ENCODE measurements at regions not wholly inside any gene's neighbourhood (a gene's known extent, or its start where the extent isn't known, plus 50 kb on each side); places are given as distances from the start of the nearest gene placed in this dataset.
"Not testable (repeated sequence)": the region's sequence is repeated elsewhere in the genome, so short reads cannot be mapped to it uniquely, and the experiment has no call there.

DNA sequence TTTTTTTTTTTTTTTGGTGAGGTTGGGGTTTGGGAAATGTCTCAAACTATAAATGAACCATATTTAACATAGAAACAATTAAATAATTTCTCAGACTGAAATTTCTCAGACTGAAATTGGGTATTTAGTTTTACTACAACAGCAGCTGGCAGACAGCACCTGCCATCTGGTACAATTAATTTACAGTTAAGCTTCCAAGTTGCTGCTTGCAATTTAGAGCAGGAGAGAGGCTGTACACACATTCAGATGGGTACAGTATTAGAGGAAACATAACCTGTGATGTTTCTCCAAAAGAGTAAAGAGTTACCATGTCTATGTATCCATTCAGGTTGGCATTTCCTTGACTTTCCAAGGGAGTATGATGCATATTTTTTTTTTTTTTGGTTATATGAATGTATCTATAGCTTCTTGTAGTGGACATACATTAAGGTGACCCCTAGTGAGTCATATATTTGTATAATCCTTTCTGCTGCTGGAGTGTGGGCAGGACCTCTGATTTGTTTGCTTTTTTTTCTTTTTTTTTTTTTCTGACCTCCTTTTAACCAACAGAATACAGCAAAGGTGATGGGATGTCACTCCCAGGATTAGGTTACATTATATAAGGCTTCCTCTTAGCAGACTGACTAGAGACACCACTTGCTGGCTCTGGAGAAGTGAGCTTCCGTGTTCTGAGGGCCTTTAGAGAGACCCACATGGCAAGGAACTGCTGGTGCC lies 201.7 kb downstream of the PTH2R start:
- DNase-seq = peak in 2 of 58 donors; percentile 12 to 13

DNA sequence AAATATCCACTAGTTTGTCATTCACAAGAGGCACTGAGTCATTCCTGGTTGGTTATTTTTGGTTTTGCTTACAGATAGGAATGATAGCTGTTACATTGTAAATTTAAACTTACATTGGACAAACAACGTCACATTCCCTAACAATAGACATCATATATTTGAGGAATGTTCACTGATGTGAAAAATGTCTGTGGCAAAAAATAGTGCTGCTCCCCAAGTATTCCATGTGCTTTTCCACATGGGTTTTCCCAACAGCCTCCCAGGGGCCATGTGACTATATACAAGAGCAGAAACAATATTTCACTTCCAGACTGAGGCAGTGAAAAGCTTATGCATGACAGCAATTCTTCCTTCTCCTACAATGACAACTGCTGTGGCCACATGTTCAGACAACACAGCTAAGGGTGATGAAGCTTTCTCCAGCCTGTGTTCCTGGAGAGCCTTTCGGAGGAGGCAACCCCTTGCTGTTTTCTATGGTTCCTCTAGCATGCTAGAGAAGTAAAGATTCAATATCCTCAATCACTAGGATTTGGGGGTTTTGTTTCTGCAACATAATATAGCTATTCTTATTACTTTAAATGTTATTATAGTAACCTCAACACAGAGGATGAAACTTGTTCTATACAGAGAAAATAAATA lies 202.7 kb downstream of the PTH2R start:
- no peak for DNase-seq

DNA sequence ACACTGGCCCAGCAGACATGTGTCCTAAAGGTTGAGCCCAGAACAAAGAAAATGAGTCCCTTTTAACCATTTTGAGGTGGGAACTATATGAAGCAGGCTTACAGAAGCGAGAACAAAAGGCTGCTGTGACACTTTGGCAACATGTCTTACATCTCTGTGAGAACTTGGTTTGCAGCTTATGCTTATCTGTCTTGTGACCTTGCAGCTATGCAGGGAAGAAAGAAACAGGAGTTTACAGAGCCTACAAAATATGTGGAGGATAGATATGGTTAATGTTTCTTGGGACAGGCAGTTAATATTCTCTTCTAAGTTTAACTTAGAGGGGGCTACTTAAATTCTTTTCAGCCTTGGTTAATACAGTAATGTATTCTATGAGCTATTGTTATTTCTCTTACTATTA lies 209.1 kb downstream of the PTH2R start:
- not testable (repeated sequence) for DNase-seq

DNA sequence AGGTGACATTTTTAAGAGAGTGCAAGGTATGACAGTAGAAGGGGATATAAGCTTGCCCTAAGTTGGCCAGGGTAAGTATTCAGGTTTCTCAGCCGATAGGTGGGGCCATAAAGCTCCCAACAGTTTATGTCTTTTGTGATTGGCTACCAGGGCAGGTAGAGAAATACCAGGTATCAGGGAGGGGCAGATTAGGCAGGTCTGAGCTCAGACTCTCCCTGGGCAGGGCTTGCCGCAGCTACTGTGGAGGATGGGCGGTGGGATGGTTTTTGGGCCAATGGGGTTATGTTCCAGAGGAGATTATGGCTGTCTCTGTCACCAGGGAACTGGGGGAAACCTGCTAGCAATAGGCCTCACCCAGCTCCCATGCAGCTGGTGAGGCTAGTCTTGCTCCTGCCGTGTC lies 211.6 kb downstream of the PTH2R start:
- DNase-seq = no peak

DNA sequence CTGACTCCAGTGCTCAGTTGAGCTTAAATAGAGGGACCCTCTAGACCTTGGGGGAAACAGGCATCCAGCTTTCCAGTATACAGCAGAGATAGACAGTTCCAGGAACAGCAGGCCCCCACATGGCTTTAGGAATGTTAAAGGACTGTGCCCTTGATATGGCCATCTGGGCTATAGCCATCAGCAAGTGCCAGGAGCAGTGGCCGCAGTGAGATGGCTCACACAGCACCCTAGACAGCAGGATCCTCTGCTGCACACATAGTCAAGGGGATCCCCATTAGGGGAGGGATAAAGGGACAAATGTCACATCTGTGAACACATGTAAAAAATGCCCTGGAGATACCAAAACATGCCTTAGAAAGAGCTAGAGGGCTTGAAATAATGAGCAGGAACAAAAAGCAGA lies 213.4 kb downstream of the PTH2R start:
- no peak for DNase-seq

DNA sequence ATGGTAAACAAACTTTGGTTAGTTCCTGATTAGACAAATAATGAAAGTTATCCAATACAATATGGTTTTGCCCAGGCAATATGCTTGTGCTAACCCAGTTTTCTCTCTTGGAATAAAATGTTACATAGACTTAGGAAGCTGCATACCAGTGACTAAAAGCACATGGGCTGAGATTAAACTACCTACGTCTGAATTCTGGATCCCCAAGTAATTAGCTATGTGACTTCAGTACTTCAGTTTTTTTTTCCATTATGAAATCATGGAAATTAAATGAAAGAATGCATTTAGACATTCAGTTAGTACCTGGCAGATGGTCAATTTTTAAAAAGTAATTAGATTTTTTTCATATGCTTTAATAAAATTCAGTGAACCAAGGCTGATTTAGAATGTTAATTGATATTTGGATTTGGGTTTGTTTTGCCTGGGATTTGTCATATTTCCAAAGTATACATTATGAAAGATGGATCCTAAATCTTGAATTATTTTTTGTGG lies 213.9 kb downstream of the PTH2R start:
- no peak for DNase-seq

DNA sequence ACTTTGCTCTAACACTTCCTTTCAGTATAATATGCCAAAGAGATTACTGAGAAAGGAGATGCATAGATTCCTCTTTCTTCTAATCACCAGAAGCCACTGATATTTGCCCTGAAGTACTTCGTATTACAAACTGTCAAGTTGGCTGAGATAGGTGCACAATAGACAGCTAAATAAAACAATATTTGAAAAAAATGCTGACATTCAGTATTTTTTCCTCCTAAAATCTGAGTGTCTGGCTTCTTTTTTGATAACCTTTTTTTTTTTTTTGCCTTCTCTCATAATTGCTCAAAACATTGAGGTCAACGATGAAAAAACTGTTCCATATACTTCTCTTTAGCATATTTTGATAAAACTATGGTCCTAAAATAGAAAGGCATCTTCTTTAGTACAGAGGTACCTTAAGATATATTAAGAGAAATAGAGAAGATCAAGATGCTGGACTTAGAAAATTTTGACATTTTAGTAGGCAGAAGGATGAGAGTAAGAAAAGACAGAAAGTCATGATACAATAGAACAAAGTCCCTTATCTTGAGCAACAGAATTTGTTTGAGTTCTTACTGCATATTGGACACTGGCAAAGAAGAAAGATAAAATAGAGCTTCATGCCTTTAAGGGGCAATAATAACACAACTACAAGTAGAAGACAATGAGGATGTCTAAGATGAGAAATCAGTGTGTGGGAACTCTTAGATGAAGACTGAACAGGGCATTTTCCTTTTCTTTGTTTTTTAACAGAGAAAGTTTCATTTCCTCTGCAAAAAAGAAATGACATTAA lies 220.7 kb downstream of the PTH2R start:
- no peak for DNase-seq

DNA sequence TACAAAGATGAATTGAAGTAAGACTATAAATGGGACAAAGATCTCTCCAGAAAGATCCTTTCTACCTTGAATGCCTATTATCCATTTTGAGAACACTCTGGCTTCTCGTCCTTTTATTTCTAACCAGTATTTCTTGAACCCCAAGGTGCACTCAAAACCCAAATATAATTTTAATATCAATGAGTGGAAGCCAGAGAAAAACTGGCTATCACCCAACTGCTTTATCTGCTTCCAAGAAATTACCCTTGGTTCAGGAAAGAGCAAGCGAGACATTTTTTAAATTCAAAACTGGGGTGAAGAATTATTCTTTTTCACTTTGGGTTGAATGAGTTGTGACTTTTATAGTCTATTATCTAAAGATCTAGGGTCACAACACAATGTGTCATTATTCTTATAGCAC lies 221.3 kb downstream of the PTH2R start:
- DNase-seq = no peak

DNA sequence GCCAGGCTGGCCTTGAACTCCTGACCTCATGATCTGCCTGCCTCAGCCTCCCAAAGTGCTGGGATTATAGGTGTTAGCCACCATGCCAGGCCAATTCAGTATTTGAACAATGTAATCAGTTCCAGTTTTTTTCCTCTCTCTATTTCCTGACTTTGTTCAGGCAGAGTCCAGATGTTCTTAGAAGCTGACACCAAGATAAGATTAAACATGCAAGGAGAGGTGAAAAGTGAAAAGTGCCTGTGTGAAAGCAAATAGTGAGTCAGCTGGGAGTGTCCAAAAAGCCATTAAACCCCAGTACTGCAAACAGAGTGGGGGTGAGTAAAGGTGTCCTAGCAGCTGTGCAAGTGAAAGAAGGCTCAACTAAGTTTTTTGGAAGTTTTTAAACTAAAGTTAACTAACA lies 231.5 kb downstream of the PTH2R start:
- no peak for DNase-seq

DNA sequence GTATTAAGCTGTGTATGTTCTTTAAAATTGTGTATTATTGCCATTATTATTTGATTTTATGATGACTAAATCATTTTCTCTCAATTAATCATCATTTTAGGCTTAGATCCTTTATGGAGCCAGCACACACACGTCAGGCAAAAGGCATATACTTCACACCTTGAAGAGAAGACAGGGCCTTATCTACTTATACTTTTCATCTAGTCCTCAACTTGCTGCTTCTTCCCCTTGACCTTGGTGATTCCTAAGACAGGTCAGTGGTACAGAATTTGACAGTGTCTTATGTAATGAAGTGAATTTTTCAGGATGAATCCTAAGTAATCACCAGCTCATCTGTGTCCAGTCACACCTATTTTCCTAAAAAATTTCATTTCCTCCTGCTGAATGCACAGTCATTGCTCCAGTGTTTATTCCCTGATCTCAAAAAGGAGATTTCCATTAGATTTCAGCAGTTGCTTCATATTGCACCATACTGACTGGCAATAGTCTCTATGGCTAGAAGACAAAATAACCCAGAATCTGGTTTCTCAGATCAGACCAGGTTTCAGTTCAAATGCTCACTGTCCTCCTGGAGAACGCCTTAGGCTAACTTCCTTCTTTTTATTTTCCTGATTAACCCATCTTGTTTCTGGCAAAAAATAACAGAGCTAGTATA lies 235.7 kb downstream of the PTH2R start:
- DNase-seq = no peak

DNA sequence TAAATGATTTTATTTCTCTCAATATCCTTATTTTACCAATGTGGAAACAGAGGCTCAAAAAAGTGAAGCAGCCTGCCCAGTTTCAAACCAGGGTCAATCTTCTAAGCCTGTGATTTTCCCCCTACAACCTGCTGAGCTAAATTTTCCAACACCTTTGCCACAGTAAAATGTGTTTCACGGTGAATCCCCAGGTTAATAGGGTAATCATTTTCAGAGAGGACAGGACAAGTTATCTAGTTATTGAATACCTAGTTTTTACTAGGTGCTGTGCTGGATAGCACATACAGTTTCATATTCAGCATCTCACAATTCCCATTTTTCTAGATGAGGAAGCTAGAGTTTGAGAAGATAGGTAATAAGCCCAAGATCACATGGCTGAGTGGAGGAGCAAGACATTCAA lies 236.6 kb downstream of the PTH2R start:
- DNase-seq = no peak

DNA sequence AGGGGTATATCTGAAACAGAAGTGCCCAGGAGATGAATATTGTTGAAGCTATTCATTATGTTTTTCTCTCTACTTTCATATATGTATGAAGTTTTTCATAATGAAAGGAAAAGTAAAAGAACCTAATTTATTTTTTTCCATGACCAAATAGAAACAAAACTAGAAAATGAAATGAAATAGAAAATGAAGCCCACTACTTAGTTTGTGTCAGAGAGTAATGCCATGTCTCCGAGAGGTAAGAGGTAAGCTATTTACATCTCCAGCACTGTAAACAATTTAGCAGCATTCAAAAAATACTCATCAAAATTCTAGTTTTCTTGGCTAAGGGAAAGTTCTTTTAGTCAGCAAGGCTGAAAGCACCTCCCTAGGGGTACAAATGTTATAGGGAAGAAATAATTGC lies 238.6 kb downstream of the PTH2R start:
- DNase-seq = no peak

DNA sequence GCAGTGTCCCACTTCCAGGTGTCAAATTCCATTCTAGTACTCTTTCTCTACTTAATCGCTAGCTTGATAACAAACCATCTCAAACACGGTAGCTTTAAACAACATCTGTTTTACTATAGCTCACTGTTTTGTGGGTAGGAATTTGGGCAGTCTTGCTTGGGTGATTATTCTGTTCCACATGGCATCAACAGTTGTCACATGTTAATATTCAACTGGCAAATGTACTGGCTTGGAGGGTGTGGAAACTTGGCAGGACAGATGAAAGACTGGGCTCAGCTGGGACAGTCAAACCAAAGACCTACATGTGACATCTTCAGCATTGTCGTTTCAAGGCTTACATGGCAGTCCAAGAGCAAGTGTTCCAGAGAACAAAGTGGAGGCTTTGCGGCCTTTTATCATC lies 241.8 kb downstream of the PTH2R start:
- DNase-seq = no peak

DNA sequence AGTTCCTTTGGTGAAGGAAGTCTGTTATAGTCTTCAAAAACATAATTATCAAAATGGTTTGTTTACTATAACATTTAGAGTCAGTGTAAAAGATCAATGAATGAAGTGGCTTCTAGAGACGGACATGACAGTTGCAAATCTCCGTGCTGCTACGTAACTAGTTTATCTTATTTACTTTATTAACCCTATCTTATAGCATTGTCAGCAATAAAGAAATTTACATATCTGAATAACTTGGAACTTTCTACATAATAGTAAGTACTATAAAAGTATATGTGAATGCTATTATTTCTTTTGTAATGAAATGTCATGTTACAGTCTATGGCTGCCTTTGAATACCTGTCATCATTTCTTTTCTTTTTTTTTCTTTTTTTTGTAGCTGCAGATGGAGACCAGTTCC lies 246.8 kb downstream of the PTH2R start:
- DNase-seq = no peak

DNA sequence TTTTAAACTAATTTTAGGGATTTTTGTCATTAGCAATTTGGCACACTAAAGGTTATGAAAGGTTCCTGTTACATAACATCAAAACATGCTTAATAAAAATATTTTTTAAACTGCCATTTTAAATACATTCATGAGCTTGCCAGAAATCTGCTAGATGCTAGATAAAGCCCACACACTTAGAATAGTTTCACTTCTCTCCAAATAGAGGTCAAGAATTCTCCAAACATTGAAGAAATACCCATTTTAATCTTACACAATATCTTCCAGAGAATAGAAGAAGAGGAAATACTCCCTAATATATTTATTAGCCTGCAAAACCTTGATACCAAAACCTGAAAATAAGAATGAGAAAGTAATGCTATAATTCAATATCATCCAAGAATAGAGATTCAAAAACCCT lies 247.5 kb downstream of the PTH2R start:
- no peak for DNase-seq

DNA sequence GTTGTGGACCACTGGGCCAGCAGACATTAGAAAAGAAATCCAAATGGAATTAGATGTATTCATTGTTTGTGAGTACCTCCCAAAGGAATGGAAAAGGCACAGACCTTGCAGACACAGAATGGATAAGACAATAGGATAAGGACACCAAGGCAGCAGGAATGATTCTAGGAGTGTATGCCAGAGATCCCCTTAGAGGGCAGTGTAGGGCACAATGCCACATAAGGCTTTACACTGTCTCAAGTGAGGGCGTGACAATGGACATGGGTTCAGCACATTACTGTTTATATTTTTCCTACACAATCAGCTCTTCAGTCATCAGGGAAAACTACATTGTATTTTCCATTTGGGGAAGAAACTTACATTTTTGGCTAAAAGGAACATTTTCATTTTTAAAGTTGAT lies 250.9 kb downstream of the PTH2R start:
- no peak for DNase-seq

DNA sequence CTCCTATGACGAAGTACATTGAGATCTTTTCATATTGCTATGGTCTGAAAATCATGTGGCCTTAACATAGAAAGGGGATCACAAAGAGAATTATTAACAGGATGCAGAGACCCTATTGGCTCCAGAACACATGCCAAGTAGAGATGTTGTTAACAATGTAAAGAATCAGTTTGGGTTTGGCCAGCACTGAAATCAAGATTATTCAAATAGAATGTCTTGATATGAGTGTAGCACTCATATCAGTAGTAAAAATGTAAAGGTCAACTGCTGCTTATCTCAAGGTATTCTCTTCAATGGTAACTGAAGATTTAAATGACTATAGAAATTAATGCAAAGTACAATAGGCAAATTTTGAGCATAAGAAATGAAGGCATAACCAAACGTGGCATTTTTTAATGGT lies 262.8 kb downstream of the PTH2R start:
- no peak for DNase-seq

DNA sequence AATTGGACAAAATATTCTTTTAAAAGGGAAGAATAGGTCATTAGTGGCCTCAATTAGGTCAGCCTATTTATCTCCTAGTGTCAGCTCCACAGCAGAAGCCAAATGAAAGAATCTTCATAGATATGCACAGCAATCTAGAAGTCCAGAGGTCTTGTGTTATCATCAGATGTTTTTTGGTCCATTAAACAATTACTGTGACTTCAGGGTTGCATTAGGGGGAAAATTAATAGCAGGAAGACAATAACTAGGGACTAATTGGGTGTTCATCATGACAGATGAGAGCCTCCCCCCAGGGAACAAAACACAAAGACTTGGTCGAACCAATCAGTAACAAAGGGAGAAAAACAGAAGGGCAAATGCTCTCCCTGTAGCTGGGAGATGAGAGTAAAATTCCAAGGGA lies 264.7 kb downstream of the PTH2R start:
- DNase-seq = no peak

DNA sequence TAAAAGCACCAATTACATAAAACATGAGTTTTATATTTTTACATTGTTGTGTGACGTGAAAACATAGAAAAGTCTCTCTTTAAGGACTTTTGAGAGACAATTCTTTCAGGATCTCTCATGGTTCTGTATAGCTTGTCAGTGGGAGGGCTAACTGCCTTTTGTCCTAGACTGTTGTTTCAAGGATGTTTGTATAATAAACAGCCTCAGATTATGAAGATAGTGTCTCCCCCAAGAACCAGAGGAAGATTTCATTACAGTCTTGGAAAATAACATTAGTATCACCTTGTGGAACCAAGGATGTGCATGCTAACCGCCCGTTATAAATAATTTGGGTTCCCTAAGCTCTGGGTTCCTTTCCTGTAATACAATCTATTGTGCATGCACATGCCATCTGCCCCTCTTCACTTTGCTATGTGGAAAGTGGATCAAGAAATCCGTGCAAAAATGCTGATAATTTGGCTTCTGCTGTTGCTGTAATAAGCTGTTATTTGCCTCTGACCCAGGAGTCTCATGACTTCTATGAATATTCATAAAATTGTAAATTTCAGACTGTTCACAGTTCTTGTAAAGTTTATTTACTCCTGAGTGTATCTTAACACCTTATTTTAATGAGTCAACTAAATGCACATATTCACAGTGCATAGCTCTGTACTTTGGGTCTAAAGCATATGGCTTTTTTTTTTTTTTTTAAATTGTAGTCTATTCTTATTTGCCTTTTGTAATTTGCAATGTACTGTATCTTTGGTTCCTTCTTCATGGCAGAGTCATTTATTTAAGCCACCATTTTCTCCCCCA lies 265.5 kb downstream of the PTH2R start:
- no peak for DNase-seq

DNA sequence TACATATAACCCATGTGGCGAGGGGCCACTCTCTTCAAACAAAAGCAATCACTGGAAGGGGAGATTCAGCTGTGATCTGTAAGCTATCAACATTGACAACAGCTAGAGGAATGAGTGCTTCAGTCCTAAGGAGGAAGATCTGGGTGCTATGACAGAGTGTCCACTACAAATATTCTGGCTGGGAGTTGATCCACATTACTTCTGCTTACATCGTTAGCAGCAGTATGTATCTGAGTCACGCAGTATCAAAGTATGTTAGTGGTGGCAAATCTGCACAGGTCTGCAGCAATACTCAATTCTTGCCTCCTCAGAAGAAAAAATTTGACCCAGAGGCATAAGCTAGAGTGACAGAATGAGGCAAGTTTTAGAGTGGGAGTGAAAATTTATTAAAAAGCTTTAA lies 267.0 kb downstream of the PTH2R start:
- DNase-seq = no peak

DNA sequence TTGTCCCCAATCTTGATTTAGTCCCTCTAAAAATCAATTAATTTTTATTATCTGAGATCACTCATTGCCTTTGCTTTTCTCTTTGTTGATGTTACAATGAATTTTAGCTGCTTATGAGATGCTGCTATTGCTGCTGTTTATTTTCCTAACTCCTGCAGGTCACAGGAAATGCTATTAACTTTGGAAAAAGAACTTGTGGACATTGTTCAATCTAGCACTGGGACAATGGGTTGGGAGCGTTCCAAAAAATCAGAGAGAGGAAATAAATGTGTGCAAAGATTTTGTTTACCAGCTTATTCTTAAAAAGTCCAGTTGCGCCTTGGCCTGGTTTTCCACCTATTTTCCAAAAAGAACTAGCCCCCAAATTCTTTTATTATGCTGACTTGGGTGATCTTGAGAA lies 268.3 kb downstream of the PTH2R start:
- no peak for DNase-seq
